ENCODE measurements at regions not wholly inside any gene's neighbourhood (a gene's known extent, or its start where the extent isn't known, plus 50 kb on each side); places are given as distances from the start of the nearest gene placed in this dataset.
"Not testable (repeated sequence)": the region's sequence is repeated elsewhere in the genome, so short reads cannot be mapped to it uniquely, and the experiment has no call there.

GRCh38 chr17:20387549-20387948, 79.8 kb downstream of the LGALS9B start:
- not testable (repeated sequence) for DNase-seq (ENCODE audit: low read depth in 2 of 2)

GRCh38 chr17:20381358-20382300, 85.7 kb downstream of the LGALS9B start:
- DNase-seq (ENCODE audit: low read depth in 2 of 2) = peak; percentile 2 to 21

GRCh38 chr17:20380625-20381024, 86.7 kb downstream of the LGALS9B start:
- not testable (repeated sequence) for DNase-seq (ENCODE audit: low read depth in 2 of 2)

GRCh38 chr17:20379251-20379650, 88.1 kb downstream of the LGALS9B start:
- DNase-seq (ENCODE audit: low read depth in 2 of 2) = not testable (repeated sequence)

GRCh38 chr17:20376642-20377041, 90.7 kb downstream of the LGALS9B start:
- DNase-seq (ENCODE audit: low read depth in 2 of 2) = not testable (repeated sequence)

GRCh38 chr17:20375745-20376144, 91.6 kb downstream of the LGALS9B start:
- DNase-seq (ENCODE audit: low read depth in 2 of 2) = not testable (repeated sequence)

Measured in lung microvascular endothelial cell (primary cell).